DMS79 treated with DMSO at 0.1 percent for 48 hours (cell line): ENCODE measurements at regions not wholly inside any gene's neighbourhood (a gene's known extent, or its start where the extent isn't known, plus 50 kb on each side); places are given as distances from the start of the nearest gene placed in this dataset.

Experiments
- DNase-seq: peaks from one replicate; lab custom pipeline; 2025; lab: John Stamatoyannopoulos, UW

DNA sequence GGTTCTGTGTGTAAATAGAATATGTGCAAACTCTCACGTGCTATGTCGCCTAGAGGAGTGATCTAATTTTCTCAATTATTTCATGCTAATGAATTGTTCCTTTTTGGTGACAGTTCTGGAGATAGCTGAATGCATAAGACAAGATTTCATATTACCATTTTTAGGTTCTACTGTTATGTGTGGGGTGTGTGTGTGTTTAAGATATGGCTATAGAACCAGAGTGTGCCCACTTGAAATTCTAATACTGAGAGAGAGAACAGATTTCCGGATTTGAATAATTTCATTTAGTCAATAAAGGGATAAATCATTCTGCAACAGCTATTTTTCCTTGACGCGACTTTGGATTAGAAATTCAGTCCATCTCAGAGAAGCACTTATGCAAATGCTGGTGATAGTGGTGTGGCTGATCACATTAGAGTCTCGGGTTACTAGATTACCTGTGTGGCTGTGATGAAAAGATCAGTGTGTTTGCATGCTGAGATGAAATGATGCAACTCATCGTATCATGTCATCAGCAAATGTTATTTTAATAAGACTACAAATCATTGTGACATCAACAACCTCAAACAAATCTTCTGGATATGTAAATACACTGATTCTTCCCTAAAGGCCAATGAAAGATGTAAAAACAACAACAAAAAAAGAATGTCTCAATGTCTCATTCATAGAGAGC, 415.9 kb downstream of the EPHA4 start:
- DNase-seq, result no peak

GRCh38 chr2:221161186-221161585, 410.9 kb downstream of the EPHA4 start:
- DNase-seq, result no peak

- peak; percentile 96 for DNase-seq
These were observed 405.8 kb downstream of the EPHA4 start for GRCh38 chr2:221166292-221166691.

- no peak for DNase-seq
These were observed 404.5 kb downstream of the EPHA4 start for GRCh38 chr2:221167561-221167960.

- DNase-seq, result no peak
These were observed 402.4 kb downstream of the EPHA4 start for GRCh38 chr2:221169724-221170123.

DNA sequence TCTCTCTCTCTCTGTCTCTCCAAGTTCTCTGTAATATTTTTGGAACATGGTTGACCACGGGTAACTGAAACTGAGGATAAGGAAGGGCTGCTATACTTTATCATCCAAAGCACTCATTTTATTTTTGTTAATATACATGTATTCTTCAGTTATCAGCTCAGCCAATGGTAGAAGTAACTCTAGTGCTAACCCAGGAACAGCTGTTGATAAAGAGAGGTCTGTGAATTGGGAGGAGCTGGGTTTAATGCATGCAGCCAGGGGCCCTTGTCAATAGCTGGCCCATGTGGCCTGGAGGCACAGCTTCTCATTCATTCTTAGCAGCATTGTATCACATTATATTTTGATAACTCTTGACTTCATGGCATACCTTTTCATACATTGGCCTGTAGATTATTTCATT, 401.6 kb downstream of the EPHA4 start:
- DNase-seq, result no peak

GRCh38 chr2:221176667-221177066, 395.4 kb downstream of the EPHA4 start:
- DNase-seq, result no peak

GRCh38 chr2:221178139-221178538, 394.0 kb downstream of the EPHA4 start:
- DNase-seq, result no peak

DNA sequence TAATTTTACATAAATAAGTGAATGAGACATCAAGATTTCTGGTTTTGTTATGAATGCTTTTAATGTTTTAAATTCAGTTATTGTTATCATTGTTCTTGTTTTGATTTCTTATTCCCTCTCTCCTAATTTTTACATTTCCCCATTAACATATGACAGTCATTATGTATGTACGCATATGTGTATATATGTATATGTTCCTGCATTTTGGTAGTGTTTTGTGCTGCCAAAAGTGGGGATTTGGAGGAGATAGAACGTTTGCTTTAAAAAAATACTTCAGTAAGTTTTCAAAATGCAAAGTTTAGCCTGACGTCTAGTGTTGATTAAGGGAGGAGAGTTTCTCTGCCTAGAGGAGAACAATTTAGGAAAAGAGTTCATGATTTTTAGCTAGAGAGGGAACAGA, 385.2 kb downstream of the EPHA4 start:
- no peak for DNase-seq

GRCh38 chr2:221189431-221190067, 382.6 kb downstream of the EPHA4 start:
- no peak for DNase-seq

- DNase-seq, result no peak
These were observed 376.3 kb downstream of the EPHA4 start for GRCh38 chr2:221195829-221196228.

DNA sequence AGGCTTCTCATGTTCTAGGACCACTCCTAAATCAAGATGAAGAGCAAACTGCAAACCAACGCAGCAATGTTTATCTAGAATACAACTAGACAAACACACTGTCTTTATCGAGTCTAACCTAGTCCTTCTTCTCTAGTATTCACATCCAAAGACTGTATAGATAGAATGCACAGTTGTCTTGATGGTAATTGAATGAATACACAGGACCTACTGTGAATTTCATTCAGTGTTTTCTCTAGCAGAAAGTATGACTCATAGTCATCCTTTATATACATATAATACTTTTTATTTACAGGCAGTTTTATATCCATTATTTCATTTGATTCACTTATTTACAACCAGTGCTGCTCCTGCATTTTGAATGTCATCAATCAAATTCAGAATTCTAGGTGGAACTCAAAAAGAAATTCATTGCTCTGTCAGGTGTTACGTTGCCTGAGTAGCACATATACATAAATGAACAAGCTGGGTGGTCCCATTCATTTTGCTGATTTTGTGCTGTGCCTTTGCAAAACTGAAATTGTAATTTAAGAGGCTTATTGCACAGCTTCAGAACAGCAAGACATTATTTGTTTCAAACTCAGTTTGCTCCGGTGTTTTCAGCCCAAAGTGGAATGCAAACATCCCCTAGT, 374.8 kb downstream of the EPHA4 start:
- DNase-seq, result no peak

DNA sequence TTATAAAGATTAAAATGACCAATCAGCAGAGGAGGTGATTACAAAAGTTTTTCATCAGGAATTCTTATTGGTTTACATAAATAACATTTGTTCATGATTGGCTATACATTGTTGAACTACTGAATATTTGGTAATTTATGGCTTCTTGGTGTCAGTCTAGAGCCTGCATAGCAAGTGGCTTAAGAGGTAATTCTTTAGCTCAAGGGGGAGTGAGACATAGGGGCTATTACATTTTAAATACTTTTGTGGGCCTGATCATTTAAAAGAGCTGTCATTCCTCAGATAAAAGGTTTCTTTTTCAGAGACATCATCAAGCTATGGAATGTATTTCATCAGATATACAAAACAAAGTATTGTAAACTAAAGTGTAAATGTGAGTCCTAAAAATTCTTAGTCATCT, 373.8 kb downstream of the EPHA4 start:
- DNase-seq, result no peak

DNA sequence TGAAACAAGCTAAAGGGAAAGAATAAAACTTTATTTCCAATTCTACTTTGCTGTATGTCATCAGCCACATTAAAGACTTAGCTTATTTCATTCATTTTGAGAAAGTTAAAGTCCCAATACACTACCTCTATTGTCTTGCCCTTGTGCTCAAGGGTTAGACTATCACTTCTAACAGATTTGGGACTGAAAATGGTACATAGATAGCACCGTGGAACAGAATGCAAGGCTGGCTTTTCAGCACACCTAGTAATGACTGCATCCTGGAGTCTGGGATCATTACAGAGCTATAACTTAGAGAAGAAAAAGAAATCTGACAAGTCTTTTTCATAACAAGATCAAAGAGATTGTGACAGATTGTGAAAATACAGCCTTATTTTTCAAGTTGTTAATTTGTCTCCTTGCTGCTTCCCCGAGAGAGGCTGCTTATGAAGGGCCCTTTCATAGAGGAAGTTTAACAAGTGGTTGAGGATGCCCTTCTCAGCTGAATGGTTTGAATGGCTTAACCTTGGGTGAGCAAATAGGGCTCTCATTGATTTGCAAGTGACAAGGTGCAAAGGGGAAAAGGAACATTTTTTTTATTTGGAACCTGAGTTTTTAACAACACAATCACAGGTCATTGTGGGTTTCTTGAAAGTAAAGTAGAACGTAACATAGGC, 371.8 kb downstream of the EPHA4 start:
- no peak for DNase-seq

GRCh38 chr2:221202431-221202830, 369.7 kb downstream of the EPHA4 start:
- DNase-seq, result peak; percentile 74

- DNase-seq, result peak; percentile 74
These were observed 369.0 kb downstream of the EPHA4 start for GRCh38 chr2:221203125-221203524.

DNA sequence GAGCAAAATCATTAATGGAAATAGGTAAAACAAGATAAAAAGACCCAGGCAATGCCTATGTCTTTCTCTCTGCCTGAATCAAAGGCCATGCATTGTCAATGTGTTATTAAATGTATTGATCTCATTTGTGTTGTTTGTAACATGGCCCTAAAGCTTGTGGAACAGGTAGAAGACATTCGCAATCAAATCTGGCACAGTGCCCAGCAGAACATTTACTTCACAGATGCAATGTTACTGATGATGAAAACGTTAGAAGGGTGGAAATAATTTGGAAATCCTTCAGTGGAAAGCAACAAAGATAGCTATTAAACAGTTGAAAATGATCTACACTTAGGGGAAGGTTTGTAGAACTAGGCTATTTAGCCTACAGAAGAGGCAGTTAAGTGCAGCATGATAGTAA, 368.2 kb downstream of the EPHA4 start:
- DNase-seq, result peak; percentile 69

DNA sequence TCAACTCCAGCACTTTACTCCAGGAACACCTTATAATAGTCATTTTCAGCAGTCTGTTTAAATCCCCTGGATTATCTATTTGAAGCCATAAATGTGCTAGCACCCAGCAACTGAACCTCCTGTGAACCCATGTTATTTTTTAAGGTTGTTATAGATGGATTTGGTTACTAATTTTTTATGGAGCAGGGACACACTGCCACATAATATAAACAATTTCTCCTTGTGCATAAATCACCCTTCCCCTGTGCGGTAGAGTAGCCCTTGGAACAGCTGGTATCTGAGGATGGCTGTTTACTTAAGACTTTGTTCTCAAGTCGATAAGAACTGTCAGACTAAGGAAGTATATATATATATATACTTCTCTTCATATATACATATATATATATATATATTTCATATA, 367.4 kb downstream of the EPHA4 start:
- DNase-seq, result no peak

- DNase-seq, result peak; percentile 28
These were observed 366.9 kb downstream of the EPHA4 start for GRCh38 chr2:221205103-221205673.

DNA sequence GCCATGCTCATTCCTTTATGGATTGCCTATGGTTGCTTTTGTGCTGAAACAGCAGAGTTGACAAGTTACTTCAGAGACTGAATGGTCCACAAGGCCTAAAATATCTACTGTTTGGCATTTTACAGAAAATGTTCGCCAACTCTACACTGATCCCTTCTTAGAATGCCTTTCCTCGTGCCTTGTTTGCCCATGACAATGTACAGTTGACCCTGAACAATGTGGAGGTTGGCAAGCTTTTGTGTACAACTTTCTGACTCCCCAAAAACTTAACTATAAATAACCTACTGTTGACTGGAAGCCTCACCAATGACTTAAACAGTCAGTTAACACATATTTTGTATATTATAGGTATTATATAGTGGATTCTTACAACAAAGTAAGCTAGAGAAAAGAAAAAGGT, 361.4 kb downstream of the EPHA4 start:
- DNase-seq, result no peak

GRCh38 chr2:221211653-221212052, 360.5 kb downstream of the EPHA4 start:
- no peak for DNase-seq

- DNase-seq, result no peak
These were observed 360.0 kb downstream of the EPHA4 start for GRCh38 chr2:221212105-221212504.

DNA sequence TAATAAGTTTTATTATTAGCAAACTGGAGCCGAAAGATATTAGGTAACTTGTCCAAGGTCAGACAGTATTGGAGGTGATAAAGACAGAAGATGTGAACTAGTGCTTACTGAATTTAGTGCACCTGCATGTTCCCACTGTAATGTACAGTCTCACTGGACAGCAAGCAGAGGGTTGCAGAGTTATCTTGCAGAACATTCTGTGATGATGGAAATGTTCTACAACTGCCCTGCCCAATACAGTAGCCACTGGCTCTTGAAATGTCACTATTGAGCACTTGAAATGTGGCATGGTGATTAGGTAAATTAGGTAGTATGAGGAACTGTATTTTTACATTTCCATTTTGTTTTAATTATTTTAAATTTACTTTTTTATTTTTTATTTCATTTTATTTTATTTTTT, 356.6 kb downstream of the EPHA4 start:
- no peak for DNase-seq
